ENCODE measurements at regions not wholly inside any gene's neighbourhood (a gene's known extent, or its start where the extent isn't known, plus 50 kb on each side); places are given as distances from the start of the nearest gene placed in this dataset.

GRCh38 chr10:128537834-128538330 is 411.7 kb upstream of the MKI67 start:
- no peak for TF ChIP-seq CTCF (IDR thresholded peaks at IDR 0.05; ENCODE audit: extremely low read depth, insufficient read depth, missing control alignments)
- DNase-seq (ENCODE audit: low spot score) = no peak
- in situ Hi-C loops (cut with MboI; ENCODE audit: low pct_unique_long_range_greater_than_20kb, low sequenced_read_pairs, unreplicated experiment) = no loop called here

- in situ Hi-C loops (cut with MboI; ENCODE audit: low pct_unique_long_range_greater_than_20kb, low sequenced_read_pairs, unreplicated experiment) = no loop called here
- no peak for DNase-seq (ENCODE audit: low spot score)
- no peak for TF ChIP-seq CTCF (IDR thresholded peaks at IDR 0.05; ENCODE audit: extremely low read depth, insufficient read depth, missing control alignments)
Measured at GRCh38 chr10:128538671-128539070, 412.4 kb upstream of the MKI67 start.

GRCh38 chr10:128539510-128540127 is 413.4 kb upstream of the MKI67 start:
- in situ Hi-C loops (cut with MboI; ENCODE audit: low pct_unique_long_range_greater_than_20kb, low sequenced_read_pairs, unreplicated experiment) = no loop called here
- no peak for DNase-seq (ENCODE audit: low spot score)
- no peak for TF ChIP-seq CTCF (IDR thresholded peaks at IDR 0.05; ENCODE audit: extremely low read depth, insufficient read depth, missing control alignments)

- in situ Hi-C loops (cut with MboI; ENCODE audit: low pct_unique_long_range_greater_than_20kb, low sequenced_read_pairs, unreplicated experiment) = no loop called here
Measured at GRCh38 chr10:128540128-128540762, 414.0 kb upstream of the MKI67 start.

GRCh38 chr10:128540781-128541761 is 414.8 kb upstream of the MKI67 start:
- no peak for TF ChIP-seq CTCF (IDR thresholded peaks at IDR 0.05; ENCODE audit: extremely low read depth, insufficient read depth, missing control alignments)
- DNase-seq (ENCODE audit: low spot score) = no peak

More at GRCh38 chr10:128540128-128540762, 414.0 kb upstream of the MKI67 start:
- DNase-seq (ENCODE audit: low spot score) = no peak
- TF ChIP-seq CTCF (IDR thresholded peaks at IDR 0.05; ENCODE audit: extremely low read depth, insufficient read depth, missing control alignments) = no peak

GRCh38 chr10:128541926-128542475 is 415.8 kb upstream of the MKI67 start:
- no peak for DNase-seq (ENCODE audit: low spot score)
- TF ChIP-seq CTCF (IDR thresholded peaks at IDR 0.05; ENCODE audit: extremely low read depth, insufficient read depth, missing control alignments) = no peak
- in situ Hi-C loops (cut with MboI; ENCODE audit: low pct_unique_long_range_greater_than_20kb, low sequenced_read_pairs, unreplicated experiment) = no loop called here

More at GRCh38 chr10:128540781-128541761, 414.8 kb upstream of the MKI67 start:
- in situ Hi-C loops (cut with MboI; ENCODE audit: low pct_unique_long_range_greater_than_20kb, low sequenced_read_pairs, unreplicated experiment) = no loop called here
